Activated CD8-positive, alpha-beta T cell treated with anti-CD3 and anti-CD28 coated beads, Interleukin-2, amount 10 ng/mL, durations not matched to agents 7 days and 5 days (primary cell): ENCODE measurements at regions not wholly inside any gene's neighbourhood (a gene's known extent, or its start where the extent isn't known, plus 50 kb on each side); places are given as distances from the start of the nearest gene placed in this dataset.

Experiments
- ATAC-seq: fragments of 150-1000 bp; cut with Tn5 transposase; one replicate; pipeline ENCODE4 v1.10.0; 2021; ENCODE audit warnings: moderate library complexity
- CTCF ChIA-PET: fragments of 350-600 bp; sonication (Branson Sonifier 250); formaldehyde crosslinking; loops from one replicate; lab custom pipeline; 2021; ENCODE audit warnings: antibody characterized with exemption; lab: Charles Lee
- POLR2A ChIA-PET: fragments of 350-600 bp; sonication (Branson Sonifier 250); formaldehyde crosslinking; loops from one replicate; lab custom pipeline; 2021; ENCODE audit warnings: antibody characterized with exemption; lab: Charles Lee
- DNase-seq: peaks from one replicate; pipeline ENCODE4 v3.0.0-alpha.2; 2020
- H3K27ac Mint-ChIP-seq: one replicate; pipeline ENCODE4 v1.8.0; 2021; ENCODE audit warnings: mild to moderate bottlenecking, mixed read lengths
- H3K27me3 Mint-ChIP-seq: one replicate; pipeline ENCODE4 v1.8.0; 2021; ENCODE audit warnings: low read depth, mixed read lengths
- H3K36me3 Mint-ChIP-seq: one replicate; pipeline ENCODE4 v1.8.0; 2021; ENCODE audit warnings: low read depth, mixed read lengths
- H3K4me1 Mint-ChIP-seq: one replicate; pipeline ENCODE4 v1.8.0; 2021; ENCODE audit warnings: low read depth, mixed read lengths
- H3K4me3 Mint-ChIP-seq: one replicate; pipeline ENCODE4 v1.8.0; 2021; ENCODE audit warnings: mild to moderate bottlenecking, mixed read lengths
- H3K9me3 Mint-ChIP-seq: one replicate; pipeline ENCODE4 v1.8.0; 2022; ENCODE audit warnings: mixed read lengths; ENCODE audit not compliant: insufficient read depth

DNA sequence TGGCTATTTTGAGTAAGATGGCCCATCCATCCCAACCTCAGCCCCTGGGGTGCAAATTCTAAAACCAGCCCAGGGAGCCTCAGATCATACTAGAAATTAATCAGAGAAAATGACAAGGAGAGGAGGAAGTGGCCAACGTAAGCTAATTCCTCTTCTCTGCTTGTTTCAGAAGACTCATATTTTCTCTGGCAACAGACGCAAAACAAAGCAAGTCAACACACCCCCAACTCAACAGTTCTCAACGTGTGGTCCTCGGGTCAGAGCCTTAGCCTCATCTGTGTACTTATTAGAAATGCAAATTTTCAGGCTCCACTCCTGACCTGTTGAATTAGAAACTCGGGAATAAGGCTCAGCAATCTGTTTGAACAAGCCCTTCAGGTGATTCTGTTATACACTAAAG lies 413.9 kb upstream of the AUTS2 start:
- ATAC-seq (no peak), DNase-seq (no peak)
- CTCF ChIA-PET, result no interaction called here
- Mint-ChIP-seq H3K4me1 (peaks cover 6% of the 10 kb centered on the region), H3K27me3 (no peaks in the 10 kb centered on the region), H3K9me3 (peaks cover 23% of the 10 kb centered on the region), H3K36me3 (no peaks in the 10 kb centered on the region), H3K4me3 (no peak overlapping the region), H3K27ac (no peak overlapping the region)
- POLR2A ChIA-PET, result no interaction called here

DNA sequence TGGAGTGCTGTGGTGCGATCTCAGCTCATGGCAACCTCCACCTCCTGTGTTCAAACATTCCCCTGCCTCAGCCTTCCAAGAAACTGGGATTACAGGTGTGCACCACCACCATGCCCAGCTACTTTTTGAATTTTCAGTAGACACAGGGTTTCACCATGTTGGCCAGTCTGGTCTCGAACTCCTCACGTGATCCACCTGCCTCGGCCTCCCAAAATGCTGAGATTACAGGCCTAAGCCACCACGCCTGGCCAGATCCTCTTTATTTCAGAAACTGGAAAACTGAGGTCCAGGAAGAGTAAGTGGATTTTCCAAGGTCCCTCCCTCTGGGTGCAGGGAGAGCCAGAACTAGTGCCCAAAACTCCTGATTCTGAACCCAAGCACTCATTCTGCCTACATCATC lies 413.1 kb upstream of the AUTS2 start:
- Mint-ChIP-seq H3K4me1 (peaks cover 6% of the 10 kb centered on the region), H3K27me3 (no peaks in the 10 kb centered on the region), H3K4me3 (no peak overlapping the region), H3K36me3 (no peaks in the 10 kb centered on the region), H3K27ac (no peak overlapping the region), H3K9me3 (peaks cover 19% of the 10 kb centered on the region)
- ChIA-PET POLR2A (no interaction called here), CTCF (no interaction called here)
- ATAC-seq, result no peak
- DNase-seq, result no peak

DNA sequence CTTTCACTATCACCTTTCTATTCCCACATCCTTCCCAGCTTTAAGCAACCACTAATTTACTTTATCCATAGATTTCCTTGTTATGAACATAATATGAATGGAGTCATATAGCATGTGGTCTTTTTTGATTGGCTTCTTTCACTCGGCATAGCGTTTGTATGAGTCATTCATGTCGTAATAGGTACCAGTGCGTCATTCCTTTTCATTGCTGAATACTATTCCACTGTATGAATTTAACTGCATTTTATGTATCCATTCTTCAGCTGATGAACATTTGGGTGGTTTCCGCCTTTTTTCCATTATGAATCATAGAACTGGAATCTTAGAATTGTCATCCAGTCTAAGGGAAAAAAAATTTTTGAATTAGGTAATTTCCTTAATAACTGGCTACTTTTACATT lies 411.3 kb upstream of the AUTS2 start:
- Mint-ChIP-seq H3K4me1 (peaks cover 6% of the 10 kb centered on the region), H3K27me3 (no peaks in the 10 kb centered on the region), H3K36me3 (no peaks in the 10 kb centered on the region), H3K9me3 (peaks cover 19% of the 10 kb centered on the region), H3K27ac (no peak overlapping the region), H3K4me3 (no peak overlapping the region)
- ChIA-PET POLR2A (no interaction called here), CTCF (no interaction called here)
- DNase-seq (no peak), ATAC-seq (no peak)

DNA sequence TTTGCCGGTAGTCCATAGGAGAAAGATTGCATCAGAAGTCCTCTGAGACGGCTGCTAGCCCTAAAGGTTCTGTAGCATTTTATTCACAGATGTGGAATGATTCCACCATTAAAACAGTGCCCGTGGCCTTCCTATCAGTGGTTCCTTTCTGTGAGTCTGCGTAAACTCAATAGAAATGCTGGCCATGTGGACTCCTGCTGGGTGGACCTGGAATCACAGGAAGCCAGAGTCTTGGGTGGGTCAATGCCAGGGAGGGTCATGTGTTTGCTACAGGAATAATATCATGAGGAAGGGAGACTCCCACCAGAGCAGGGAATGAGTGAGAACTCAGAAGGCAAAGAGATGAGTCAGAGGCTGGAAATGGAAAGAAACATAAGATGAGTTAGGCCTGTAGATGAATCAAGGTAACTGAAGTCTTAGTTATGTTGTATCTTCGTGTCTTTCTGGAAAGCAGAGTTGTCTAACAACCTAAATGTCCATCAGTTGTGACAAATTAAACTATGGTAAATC lies 410.4 kb upstream of the AUTS2 start:
- H3K4me3 Mint-ChIP-seq, result no peak overlapping the region
- no peaks in the 10 kb centered on the region for H3K27me3 Mint-ChIP-seq
- ChIA-PET POLR2A (no interaction called here), CTCF (no interaction called here)
- ATAC-seq (no peak), DNase-seq (no peak)
- no peak overlapping the region for H3K27ac Mint-ChIP-seq
- H3K9me3 Mint-ChIP-seq, result peaks cover 19% of the 10 kb centered on the region
- no peaks in the 10 kb centered on the region for H3K36me3 Mint-ChIP-seq
- H3K4me1 Mint-ChIP-seq, result peaks cover under 1% of the 10 kb centered on the region

DNA sequence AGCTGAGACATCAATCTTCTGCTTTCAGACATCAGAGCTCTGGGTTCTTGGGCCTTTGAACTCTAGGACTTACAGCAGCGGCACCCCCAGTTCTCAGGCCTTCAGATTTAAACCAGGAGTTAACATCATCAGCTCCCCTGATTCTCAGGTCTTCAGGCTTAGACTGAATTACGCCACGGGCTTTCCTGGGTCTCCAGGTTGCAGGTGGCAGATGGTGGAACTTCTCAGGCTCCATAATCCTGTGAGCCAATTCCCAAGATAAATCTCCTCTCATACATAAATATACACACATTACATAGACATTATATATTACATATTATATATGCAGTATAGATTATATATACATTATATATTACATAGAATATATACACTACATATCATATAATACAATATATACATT lies 408.9 kb upstream of the AUTS2 start:
- H3K27me3 Mint-ChIP-seq, result no peaks in the 10 kb centered on the region
- no peak overlapping the region for H3K4me3 Mint-ChIP-seq
- H3K36me3 Mint-ChIP-seq, result no peaks in the 10 kb centered on the region
- H3K27ac Mint-ChIP-seq, result no peak overlapping the region
- H3K4me1 Mint-ChIP-seq, result no peaks in the 10 kb centered on the region
- no peak for DNase-seq
- peaks cover 19% of the 10 kb centered on the region for H3K9me3 Mint-ChIP-seq
- no peak for ATAC-seq
- CTCF ChIA-PET, result no interaction called here
- POLR2A ChIA-PET, result no interaction called here

DNA sequence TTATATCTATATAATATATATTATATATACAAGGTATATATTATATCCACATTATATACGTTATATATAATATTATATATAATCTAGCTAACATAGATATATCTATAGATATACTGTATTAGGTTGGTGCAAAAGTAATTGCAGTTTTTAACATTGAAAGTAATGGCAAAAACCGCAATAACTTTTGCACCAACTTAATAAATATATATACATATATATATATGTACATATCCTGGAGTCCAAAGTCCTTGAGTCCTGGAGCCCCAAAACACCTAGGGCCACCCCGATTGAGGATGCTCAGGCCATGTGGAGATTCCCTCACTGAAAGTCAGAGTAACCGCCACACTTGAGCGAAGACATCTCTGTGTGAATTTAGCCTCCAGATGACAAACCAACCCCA lies 408.2 kb upstream of the AUTS2 start:
- ChIA-PET POLR2A (no interaction called here), CTCF (no interaction called here)
- ATAC-seq (no peak), DNase-seq (no peak)
- H3K27me3 Mint-ChIP-seq, result no peaks in the 10 kb centered on the region
- no peaks in the 10 kb centered on the region for H3K4me1 Mint-ChIP-seq
- H3K27ac Mint-ChIP-seq, result no peak overlapping the region
- H3K4me3 Mint-ChIP-seq, result no peak overlapping the region
- no peaks in the 10 kb centered on the region for H3K36me3 Mint-ChIP-seq
- H3K9me3 Mint-ChIP-seq, result peaks cover 19% of the 10 kb centered on the region

DNA sequence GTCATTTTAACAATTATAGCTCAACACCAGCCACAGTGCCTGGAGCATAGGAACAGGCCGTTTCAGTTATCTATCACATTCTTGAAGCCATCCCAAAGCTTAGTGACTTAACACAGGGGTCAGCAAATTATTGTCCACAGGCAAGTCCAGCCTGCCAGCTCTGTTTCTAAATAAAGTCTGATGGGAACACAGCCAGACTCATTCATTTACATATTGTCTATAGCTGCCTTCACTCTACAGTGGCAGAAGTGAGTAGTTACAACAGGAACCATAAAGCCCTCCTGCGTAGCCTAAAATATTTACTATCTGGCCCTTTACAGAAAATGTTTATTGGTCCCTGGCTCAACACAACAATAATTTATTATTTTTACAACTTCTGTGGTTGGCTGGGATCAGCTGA lies 407.5 kb upstream of the AUTS2 start:
- H3K36me3 Mint-ChIP-seq, result no peaks in the 10 kb centered on the region
- no peaks in the 10 kb centered on the region for H3K4me1 Mint-ChIP-seq
- H3K27ac Mint-ChIP-seq, result no peak overlapping the region
- H3K9me3 Mint-ChIP-seq, result peaks cover 15% of the 10 kb centered on the region
- CTCF ChIA-PET, result no interaction called here
- ATAC-seq (no peak), DNase-seq (no peak)
- no peak overlapping the region for H3K4me3 Mint-ChIP-seq
- POLR2A ChIA-PET, result no interaction called here
- no peaks in the 10 kb centered on the region for H3K27me3 Mint-ChIP-seq

DNA sequence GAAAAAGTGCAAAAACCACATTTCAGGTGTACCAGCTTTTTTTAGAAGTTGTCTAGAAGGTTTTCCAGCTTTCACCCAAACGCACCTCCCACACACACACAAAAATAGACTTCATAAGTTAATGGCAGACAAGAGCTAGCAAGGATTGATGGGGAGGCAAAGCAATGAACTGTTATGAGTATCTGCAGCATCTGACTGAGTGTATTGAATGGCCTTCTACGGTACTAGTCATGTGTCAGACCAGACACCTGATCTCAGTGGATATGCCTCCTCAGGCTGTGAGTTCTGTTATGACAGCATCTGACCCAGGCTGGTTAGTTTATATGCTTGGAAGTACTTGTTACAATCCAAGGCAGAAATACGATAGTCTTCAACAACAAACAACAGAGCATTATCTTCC lies 406.1 kb upstream of the AUTS2 start:
- CTCF ChIA-PET, result no interaction called here
- Mint-ChIP-seq H3K9me3 (peaks cover 11% of the 10 kb centered on the region), H3K4me3 (no peak overlapping the region), H3K27ac (no peak overlapping the region), H3K4me1 (no peaks in the 10 kb centered on the region), H3K36me3 (no peaks in the 10 kb centered on the region), H3K27me3 (no peaks in the 10 kb centered on the region)
- no peak for ATAC-seq
- POLR2A ChIA-PET, result no interaction called here
- DNase-seq, result no peak

DNA sequence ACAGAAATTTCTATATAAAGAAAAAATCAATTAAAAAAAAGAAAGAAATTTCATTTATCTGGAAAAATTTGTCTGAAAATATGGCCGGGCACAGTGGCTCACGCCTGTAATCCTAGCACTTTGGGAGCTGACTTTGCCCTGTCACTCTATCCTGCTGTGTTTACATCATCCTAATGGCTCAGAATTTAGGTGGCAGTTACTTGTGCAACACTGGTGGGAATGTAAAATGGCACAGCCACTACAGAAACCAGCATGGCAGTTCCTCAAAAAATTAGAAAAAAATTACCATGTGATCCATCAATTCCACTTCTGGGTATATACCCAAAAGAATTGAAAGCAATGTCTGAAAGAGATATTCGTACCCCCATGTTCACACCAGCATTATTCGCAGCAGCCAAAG lies 405.2 kb upstream of the AUTS2 start:
- POLR2A ChIA-PET, result no interaction called here
- H3K27me3 Mint-ChIP-seq, result no peaks in the 10 kb centered on the region
- DNase-seq (no peak), ATAC-seq (no peak)
- H3K4me1 Mint-ChIP-seq, result no peaks in the 10 kb centered on the region
- H3K27ac Mint-ChIP-seq, result no peak overlapping the region
- H3K9me3 Mint-ChIP-seq, result peaks cover 11% of the 10 kb centered on the region
- H3K4me3 Mint-ChIP-seq, result no peak overlapping the region
- CTCF ChIA-PET, result no interaction called here
- H3K36me3 Mint-ChIP-seq, result no peaks in the 10 kb centered on the region

DNA sequence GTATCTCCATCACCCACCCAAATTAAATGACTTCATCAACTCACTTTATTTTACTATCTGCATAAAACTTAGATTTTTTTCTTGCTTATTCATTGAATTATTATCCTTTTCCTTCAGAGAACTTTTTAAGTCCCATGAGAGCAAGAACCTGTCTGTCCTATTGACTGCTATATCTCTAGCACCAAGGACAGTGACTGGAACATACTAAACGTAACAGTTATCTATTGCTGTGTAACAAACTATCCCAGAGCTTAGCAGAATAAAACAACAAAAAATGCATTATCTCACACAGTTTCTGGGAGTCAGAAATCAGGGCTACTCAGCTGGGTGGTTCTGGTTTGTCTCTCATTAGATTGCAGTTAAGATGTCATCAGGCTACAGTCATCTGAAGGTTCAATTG lies 401.7 kb upstream of the AUTS2 start:
- no peak overlapping the region for H3K4me3 Mint-ChIP-seq
- ChIA-PET CTCF (no interaction called here), POLR2A (no interaction called here)
- ATAC-seq (no peak), DNase-seq (no peak)
- H3K36me3 Mint-ChIP-seq, result peaks cover 6% of the 10 kb centered on the region
- peaks cover 16% of the 10 kb centered on the region for H3K9me3 Mint-ChIP-seq
- no peak overlapping the region for H3K27ac Mint-ChIP-seq
- no peaks in the 10 kb centered on the region for H3K27me3 Mint-ChIP-seq
- peaks cover 12% of the 10 kb centered on the region for H3K4me1 Mint-ChIP-seq

DNA sequence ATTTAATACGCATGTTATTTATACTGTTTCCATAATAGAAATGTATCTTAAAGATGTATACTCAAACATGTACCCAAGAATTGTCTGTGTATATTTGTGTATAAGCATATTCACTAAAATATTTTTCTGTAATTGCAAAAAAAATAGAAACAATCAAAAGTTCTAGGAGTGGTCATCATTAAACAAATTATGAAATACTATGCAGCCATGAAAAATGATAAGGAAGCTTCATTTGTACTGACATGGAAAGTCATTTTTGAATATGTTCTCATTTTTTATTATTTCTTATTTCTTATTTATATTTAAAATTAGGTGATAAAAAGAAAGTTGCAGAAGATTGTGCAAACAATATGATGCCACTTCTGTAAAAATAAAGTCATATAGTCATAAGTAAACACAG lies 400.0 kb upstream of the AUTS2 start:
- peaks cover 12% of the 10 kb centered on the region for H3K4me1 Mint-ChIP-seq
- ChIA-PET POLR2A (no interaction called here), CTCF (no interaction called here)
- no peak for ATAC-seq
- no peaks in the 10 kb centered on the region for H3K27me3 Mint-ChIP-seq
- peaks cover 6% of the 10 kb centered on the region for H3K36me3 Mint-ChIP-seq
- no peak overlapping the region for H3K4me3 Mint-ChIP-seq
- peaks cover 20% of the 10 kb centered on the region for H3K9me3 Mint-ChIP-seq
- no peak for DNase-seq
- no peak overlapping the region for H3K27ac Mint-ChIP-seq

DNA sequence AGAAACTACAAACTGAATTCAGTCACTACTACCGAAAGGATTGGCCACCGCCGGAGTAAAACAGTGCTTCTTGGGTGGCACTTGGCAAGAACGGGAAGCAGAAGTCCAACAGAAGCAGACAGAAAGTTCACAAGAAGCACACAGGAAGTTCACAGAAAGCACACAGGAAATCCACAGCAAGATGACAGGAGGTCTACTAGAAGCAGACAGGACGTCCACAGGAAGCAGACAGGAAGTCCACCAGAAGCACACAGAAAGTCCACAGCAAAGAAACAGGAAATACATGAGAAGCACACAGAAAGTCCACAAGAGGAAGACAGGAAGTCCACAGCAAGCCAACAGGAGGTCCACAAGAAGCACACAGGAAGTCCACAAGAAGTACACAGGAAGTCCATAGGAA lies 399.2 kb upstream of the AUTS2 start:
- DNase-seq (no peak), ATAC-seq (no peak)
- Mint-ChIP-seq H3K27ac (peak overlapping the region; percentile 85), H3K9me3 (peaks cover 20% of the 10 kb centered on the region), H3K4me3 (no peak overlapping the region), H3K36me3 (peaks cover 6% of the 10 kb centered on the region), H3K4me1 (peaks cover 12% of the 10 kb centered on the region), H3K27me3 (no peaks in the 10 kb centered on the region)
- CTCF ChIA-PET, result no interaction called here
- POLR2A ChIA-PET, result no interaction called here

DNA sequence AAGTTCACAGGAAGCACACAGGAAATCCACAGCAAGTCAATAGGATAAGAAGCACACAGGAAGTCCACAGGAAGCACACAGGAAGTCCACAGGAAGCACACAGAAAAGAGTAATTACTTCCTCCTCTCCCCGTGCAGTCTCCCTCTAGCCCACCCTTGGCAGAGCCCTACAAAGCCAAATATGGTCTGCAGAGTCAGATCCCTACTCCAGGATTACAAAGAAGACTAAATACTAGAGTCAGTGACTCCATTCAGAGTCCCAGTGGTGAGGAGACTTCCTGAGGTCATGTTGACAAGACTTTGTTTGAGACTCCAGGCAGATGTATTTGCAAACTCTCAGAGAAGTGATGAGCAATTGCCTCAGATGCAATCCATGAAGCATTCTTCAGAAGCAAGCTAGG lies 398.6 kb upstream of the AUTS2 start:
- Mint-ChIP-seq H3K27me3 (no peaks in the 10 kb centered on the region), H3K9me3 (peaks cover 24% of the 10 kb centered on the region), H3K36me3 (peaks cover 6% of the 10 kb centered on the region), H3K4me1 (peaks cover 12% of the 10 kb centered on the region), H3K4me3 (no peak overlapping the region), H3K27ac (peak overlapping the region; percentile 85)
- ChIA-PET CTCF (no interaction called here), POLR2A (no interaction called here)
- DNase-seq, result no peak
- ATAC-seq, result no peak
